ENCODE measurements at regions not wholly inside any gene's neighbourhood (a gene's known extent, or its start where the extent isn't known, plus 50 kb on each side); places are given as distances from the start of the nearest gene placed in this dataset.
A peak's percentile ranks its signal among the peaks of the same experiment; 100 is the strongest.

DNA sequence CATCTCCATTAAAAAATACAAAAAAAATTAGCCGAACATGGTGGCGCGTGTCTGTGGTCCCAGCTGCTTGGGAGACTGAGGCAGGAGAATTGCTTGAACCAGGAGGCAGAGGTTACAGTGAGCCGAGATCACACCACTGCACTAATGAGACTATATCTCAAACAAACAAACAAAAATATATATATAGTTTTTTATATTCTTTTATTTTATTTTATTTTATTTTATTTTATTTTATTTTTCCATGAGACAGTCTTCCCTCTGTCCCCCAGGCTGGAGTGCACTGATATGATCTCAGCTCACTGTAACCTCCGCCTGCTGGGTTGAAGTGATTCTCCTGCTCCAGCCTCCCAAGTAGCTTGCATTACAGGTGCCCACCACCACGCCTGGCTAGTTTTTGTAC lies 79.5 kb downstream of the IRF2BPL start:
- DNase-seq (ENCODE audit: low spot score), result no peak

DNA sequence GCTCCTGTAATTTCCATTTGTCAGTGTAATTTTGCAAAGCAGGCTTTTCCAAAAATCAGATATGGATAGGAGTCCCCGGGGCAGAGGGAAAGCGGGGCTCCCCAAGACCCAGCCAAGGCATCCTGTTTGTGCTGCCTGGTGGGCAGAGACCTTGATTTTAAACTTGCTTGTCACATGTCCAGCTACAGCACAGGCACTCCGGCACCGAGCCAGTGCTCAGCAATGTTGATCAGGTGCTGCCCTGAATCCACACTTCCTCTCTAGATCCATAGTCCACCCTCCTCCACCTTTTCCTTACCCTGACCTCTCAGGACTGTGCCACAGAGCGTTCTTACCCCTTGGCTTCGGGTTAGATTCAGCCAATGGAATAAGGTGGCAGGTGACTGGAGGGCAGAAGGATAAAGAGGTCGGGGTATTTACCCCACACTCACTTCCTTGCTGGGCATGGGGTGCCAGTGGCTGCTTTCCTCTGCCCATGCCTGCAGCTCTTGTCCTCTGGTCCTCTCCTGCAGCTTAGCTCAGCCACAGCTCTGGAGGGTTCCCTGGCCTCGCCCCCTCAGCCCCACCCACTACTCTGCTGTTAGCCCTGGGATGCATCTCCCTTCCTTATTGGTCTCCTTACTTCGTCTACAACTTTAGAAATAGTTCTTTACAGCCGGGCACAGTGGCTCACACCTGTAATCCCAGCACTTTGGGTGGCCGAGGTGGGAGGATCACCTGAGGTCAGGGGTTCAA lies 80.1 kb downstream of the IRF2BPL start:
- DNase-seq (ENCODE audit: low spot score), result no peak

DNA sequence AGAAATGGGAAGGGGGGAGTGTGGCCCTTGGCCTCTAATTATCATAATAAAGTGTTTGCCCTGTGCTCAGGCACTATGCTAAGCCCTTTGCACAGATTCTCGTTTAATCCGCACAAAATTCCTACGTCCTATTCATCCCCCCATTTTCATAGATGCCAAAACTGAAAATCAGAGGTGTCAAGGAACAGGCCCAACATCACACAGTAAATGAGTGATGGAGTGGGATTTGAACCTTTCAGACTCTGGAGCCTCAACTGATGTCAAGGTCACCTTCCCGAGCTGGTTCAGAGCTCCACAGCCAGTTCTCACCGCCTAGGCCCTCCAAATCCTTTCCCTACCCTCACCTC lies 80.7 kb downstream of the IRF2BPL start:
- no peak for DNase-seq (ENCODE audit: low spot score)

DNA sequence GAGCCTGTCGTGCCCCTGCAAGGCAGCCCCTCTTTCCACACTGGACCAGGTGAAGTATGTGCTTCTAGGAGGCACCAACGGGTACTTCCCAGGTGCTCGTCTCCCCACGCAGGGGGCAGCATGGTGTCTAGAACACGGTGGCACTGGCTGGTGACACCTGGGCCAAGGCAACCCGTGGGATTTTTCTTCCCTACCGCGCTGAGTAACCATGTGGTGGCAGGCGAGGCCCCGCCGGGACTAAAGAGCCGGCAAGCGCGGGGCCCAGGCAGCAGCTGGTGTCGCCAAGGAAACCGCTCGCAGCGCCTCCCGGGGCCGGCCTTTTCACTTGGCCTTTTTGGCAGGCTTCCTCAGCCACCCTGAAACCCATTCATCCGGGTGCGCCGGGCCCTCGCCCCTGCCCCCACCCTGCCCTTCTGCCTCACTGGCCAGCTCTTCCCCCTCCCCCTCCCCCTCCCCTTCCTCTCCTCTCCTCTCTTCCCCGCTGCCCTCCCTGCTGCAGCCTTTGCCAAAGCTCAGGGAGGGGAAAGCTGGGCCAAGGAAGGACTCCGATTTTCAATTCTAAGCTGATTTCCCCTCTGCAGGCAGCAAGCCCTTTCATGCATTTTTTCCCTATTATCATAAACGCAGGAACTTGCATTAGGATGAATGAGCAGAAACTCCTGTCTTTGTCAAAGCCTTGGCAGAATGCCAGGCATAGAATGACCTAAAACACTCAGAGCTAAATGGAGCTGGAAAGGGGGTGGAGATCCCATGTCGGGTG lies 81.2 kb downstream of the IRF2BPL start:
- peak; percentile 94 for DNase-seq (ENCODE audit: low spot score)

DNA sequence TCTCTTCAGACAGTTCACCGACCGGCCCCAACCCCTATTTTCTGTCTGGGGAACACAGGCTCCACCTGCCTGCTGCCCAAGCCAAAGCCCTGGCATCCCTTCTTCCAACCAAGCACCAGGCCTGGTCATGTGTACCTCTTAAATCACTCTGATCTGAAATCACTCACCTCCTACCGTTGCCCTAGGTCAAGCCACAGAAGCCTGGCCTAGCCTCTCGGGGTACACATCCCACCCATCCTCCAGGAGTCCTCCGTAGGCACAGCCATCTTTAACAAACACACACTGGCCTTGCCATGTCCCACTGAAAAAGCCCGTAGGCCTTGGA lies 81.8 kb downstream of the IRF2BPL start:
- no peak for DNase-seq (ENCODE audit: low spot score)

DNA sequence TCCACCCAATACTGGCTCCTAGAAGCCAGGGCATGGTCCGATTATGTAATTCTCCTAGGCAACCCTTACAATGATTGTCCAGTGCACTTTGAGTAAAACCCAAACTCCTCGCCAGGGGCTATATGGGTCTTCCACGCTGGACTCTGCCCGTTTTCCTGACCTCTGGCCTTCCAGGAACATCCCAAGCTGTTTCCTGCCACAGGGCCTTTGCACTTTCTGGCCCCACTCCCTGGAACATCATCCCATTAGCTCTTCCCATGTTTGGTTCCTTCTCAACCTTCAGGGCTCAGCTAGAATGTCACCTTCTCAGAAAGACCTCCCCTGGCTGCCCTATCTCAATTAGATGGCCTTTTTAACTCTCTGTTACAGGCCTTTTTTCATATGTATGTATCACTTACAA lies 85.4 kb downstream of the IRF2BPL start:
- no peak for DNase-seq (ENCODE audit: low spot score)

DNA sequence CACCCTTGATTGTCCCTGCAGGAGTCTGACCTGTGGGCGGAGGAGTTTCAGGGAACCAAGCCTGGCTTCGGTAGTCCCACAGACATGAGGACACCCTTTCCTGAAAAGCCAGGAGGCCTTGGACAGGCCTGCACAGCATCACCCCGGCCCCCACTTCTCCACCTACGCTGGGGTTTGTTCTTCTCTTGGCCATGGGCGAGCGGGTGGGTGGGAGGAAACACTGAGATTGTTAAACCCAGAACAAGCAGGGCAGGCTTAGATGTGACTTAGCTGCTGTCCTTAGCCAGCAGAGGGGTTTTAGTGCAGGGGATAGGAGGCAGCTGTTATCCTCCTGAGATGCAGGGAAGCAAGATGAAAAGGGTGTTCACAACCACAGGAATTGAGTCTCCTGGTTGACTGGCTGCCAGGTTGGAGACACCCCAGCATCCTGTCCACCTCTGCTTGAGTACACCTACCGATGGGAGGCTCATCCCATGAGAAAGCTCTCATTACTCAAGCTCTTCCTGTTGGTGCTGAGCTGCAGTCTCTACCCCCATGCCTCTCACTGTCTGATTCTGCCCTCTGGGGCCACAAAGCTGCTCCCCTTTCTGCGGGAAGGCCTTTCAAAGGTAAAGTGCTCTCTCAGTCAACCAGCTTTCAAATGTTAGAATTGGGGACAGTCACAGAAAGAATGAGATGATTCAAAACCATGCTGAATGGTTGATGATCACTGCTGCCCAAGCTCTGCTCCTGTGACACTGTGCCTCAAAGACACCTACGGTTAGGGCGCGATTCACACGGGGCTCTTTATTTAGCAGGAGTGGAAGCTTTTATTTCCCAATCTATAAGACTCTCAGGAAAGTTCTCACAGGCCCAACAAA lies 86.3 kb downstream of the IRF2BPL start:
- peak; percentile 83 for DNase-seq (ENCODE audit: low spot score)

DNA sequence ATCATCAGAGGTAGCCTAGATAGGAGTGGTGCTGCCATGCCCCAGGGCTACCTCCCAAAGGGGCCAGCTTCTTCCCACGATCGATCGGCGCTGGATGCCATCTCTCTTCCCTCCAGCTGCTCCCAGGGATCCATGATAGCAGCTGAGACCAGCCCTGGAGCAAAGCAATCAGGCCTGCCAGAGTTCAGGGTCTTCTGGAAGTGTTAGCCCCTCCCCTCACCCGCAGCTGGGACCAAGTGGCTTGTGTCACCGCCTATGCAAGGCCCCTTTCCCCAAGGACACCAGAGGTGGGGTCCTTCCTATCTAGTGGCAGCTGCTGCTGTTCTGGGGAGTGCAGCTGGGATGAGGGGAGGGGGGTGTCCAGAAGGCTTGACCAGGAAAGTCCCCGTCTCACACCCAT lies 87.0 kb downstream of the IRF2BPL start:
- DNase-seq (ENCODE audit: low spot score), result no peak

DNA sequence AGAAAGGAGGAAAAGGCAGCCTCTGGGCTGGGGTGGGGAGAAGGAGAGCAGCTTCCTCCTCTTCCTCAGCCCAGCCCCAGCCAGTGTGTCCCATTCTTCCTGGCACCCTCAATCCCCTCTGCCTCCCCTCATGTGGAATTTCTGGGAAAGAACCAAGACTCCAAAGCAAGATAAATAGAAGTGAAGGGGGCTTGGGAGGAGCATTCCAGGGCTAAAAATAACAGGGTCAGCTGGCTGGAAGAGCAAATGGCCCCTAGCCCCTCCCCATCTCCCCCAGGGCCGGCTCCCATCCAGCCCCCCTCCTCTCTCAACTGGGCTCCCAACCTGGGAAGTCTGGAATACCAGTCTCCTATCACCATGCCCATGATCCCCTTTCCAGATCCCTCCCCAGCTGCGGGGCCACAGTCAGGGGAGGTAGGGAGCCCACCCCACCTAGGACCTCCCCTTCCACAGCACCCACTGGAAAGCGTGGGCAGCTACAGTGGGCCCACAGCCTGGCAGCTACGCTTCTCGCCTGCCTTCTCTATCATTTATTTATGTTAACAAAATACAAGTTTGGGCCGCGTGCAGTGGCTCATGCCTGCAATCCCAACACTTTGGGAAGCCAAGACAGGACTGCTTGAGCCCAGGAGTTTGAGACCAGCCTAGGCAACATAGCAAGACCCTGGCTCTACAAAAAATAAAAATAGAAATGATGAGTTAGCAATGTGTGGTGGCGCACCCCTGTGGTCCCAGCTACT lies 88.3 kb downstream of the IRF2BPL start:
- DNase-seq (ENCODE audit: low spot score), result peak; percentile 66

DNA sequence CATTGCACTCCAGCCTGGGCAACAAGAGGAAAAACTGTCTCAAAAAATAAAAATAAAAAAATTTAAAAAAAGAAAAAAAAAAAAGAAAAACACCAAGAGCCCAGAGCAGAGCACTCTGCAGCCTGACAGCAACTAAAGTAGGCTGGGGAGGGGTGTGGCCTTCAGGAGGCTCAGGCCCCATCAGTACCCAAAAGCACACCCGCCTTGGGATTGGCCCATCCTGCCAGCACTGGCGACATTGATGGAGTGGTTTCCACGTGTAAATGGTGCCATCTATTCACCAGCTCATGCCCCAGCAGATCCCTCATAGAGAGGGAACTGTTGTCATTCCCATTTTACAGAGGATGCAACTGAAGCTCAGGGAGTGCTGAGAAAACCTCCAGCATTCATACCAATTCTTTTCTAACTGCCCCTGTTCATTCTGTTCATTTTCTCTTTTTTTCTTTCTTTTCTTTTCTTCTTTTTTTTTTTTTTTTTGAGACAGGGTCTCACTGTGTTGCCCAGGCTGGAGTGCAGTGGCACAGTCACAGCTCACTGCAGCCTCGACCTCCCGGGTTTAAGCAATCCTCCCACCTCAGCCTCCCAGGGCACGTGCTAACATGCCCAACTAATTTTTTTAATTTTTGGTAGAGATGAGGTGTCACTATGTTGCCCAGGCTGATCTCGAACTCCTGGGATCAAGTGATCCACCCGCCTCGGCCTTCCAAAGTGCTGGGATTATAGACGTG lies 89.3 kb downstream of the IRF2BPL start:
- DNase-seq (ENCODE audit: low spot score), result no peak

DNA sequence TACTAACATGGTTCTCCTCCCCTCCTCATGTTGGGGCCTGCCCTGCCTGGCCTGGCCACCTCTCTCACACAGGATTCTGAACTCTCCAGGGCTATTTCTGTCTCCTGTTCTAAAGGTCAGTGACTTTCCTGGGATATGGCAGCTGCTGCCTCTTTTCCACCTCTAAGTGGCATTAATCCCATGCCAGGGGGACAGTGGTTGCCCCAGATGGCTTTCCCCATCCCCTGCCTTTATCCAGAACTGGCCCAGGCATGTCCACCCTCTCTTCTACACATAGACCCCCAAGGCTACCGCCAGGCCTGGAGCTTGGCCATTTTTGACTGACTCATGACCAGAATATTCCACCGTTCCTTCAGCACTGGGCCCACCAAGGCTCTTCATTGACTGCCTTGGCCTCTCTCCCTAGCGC lies 90.4 kb downstream of the IRF2BPL start:
- DNase-seq (ENCODE audit: low spot score), result no peak

DNA sequence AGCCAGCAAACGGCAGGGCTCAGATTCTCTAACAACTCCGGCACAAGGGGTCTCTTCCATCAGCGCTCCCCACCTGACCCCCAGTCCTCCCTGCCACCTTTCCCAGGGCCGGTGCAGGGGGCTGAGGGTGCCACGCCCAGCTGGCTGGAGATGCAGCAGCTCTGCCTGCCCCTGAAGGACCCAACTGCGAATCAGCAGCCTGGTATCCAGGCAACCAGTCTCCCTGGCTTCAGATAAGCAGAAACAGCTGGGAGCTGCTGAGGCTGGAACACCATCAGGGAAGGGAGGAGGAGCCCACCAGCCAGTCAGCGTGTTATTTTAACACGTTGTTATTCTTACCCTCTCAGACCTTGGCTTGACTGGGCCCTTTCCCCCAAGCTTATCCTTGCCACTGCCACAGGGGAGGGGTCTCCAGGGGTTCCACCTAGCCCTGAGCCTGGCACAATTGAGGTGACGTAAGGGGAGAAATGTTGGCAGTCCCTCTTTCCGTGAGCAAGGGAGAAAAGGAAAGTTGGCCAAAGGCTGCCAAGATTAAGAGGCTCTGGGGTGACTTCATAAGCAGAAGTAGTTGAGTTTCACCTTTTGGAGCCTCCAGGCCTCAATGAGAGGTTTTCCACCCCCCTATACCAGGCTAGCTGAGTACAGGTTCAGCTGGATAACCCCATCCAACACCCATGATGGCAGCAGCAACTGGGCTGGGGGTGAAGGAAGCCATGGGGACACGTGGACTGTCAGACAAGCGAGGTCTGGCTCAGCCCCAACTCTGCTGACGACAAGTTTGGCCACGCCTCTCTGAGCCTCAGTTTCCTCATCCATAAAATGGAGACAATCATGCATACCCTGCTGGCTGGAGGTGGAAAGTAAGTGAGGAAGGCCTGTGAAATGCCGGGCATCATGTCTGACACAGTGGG lies 91.1 kb downstream of the IRF2BPL start:
- DNase-seq (ENCODE audit: low spot score), result peak; percentile 98

DNA sequence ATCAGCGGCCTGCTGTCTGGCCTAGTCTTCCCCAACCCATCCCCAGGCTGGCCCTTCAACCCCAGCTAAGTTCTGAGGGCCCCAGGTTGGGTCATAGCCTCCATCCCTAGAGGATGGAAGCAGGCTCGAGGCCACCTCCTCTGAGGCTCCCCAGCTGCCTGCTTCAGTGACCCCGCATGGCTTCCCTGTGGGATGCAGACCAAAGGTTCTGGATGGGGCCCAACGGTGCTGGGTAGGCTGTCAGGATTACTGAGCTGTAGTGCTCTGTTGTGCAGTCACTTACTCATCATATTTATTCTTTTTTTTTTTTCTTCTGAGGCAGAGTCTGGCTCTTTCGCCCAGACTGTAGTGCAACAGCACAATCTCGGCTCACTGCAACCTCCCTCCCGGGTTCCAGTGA lies 92.0 kb downstream of the IRF2BPL start:
- DNase-seq (ENCODE audit: low spot score), result peak; percentile 90

DNA sequence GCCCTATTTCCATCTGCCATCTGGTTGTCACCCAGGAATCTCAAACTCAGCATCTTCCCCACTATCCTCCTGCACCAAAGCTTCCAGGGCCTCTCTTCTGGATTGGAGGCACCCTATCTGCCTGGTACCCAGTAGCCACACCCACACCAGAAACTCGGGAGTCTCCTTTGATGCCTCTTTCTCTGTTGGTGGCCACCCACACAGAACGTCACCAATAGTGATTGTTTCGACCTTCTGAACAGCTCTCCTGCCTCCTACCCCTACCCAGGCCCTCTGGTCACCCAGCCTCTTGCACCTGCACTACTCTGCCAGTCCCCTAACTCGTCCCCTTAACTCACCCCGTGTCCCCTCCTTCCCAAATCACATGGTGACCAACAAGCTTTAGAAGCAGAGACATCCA lies 95.0 kb downstream of the IRF2BPL start:
- no peak for DNase-seq (ENCODE audit: low spot score)

DNA sequence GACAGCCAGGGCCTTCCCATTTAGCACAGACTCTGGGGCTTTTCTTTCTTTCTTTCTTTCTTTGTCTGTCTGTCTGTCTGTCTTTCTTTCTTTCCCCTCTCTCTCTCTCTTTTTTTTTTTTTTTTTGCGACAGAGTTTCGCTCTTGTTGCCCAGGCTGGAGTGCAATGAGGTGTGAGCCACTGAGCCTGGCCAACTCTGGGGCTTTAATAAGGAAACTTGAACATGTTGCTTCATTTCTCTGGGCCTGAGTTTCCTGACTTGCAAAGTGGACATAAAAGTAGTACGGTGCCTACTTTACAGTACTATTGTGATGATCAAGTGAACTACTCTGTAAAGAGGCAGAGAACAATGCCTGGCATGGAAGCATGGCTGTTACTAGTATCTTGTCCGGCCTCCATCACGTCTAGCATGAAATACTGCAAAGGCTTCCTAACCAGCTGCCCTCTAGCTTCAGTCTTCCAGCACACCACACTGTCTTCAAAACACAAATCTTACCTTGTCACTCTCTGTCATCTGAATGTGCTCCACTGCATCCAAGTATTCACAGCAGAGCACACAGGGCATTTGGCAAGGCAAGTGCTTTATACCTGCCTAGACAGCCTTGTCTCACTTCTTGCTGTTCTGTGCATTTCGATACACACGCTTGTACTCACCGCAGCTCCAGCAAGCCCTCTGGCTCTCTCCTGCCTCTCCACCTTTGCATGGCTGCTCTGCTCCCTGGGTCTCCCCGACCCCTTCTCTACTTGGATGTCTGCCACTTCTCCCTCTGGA lies 96.7 kb downstream of the IRF2BPL start:
- no peak for DNase-seq (ENCODE audit: low spot score)

DNA sequence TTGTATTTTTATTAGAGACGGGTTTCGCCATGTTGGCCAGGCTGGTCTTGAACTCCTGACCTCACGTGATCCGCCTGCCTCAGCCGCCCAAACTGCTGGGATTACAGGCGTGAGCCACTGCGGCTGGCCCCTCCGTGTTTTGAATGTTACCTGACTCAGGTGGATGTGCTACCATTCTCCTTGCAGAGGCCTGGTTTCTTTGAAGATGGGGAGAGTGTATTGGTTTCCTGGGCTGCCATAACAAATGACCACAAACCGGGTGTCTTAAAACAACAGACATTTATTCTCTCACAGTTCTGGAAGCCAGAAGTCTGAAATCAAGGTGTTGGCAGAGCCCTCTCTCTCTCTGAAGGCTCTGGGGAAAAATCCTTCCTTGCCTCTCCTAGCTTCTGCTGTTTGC lies 98.0 kb downstream of the IRF2BPL start:
- DNase-seq (ENCODE audit: low spot score), result no peak

DNA sequence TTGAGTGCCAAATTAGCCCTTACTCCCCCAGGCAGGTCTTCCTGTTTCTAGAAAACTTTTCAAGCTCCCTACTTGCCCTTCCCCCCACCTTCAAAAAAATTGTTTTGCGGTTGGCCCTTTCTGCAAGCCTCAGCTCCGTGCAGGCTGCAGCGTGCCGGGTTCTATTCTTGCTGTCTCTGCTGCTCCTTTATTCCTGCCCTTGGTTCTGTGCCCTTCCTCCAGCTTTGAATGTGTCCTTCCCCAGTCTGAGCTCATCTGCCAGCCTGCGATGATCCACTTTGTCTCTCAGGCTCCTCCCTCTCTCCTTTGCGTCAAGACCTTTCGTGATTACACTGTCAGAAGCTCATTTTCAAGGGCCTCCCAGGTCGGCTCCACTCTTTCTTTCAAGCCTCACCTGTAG lies 98.6 kb downstream of the IRF2BPL start:
- DNase-seq (ENCODE audit: low spot score), result no peak

DNA sequence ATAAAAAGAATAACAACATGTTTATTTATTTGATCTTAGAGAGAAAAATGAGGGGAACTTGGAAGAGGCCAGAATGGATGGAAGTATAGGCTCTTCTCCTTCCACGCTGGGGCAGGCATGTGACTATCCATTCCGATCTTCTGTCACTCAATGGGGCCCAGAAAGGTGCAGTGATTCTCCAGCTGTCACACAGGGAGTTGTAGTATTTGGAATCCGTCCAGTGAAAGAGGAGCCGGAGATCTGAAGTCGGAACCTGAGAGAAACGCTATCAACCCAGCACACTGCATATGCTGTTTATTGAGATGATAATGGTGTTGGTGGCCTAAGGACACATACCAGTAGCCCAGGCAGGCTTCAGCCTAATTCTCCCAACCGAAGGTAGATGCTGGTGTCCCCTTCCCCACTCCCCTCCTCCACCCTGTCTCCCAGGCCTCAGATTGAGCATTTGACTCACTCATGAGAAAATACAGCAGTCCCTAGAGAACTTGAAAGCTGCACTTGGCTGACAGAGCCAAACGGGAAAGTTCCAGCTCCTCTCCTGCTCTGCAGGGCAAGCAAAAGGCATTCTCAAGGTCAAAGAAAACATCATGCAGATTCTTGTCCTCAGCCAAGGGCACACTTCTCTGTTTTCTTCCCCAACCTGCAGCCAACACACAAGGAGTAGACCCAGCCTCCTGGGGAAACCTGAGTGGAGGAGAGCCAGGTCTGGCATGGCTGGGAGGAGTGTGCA lies 100.4 kb downstream of the IRF2BPL start:
- DNase-seq (ENCODE audit: low spot score), result no peak
